Caco-2 (cell line): ENCODE measurements at regions not wholly inside any gene's neighbourhood (a gene's known extent, or its start where the extent isn't known, plus 50 kb on each side); places are given as distances from the start of the nearest gene placed in this dataset.
A peak's percentile ranks its signal among the peaks of the same experiment; 100 is the strongest.

ENCODE experiments used
- BruUV-seq: library from RNA; stranded (reverse); fragments of 400-500 nt; replicated peaks from 2 replicates; lab custom pipeline; 2021; lab: Mats Ljungman, UMichigan
- CTCF ChIA-PET: fragments of 300-600 bp; sonication (Branson Sonifier 250); formaldehyde crosslinking; loops from one replicate; lab custom pipeline; 2022; ENCODE audit warnings: antibody characterized with exemption; lab: Charles Lee
- POLR2A ChIA-PET: fragments of 300-600 bp; sonication (Branson Sonifier 250); formaldehyde crosslinking; loops from one replicate; lab custom pipeline; 2022; ENCODE audit warnings: antibody characterized with exemption; lab: Charles Lee
- DNase-seq, 2 experiments: peaks; one replicate each; pipeline versions ENCODE4 v3.0.0 to v3.0.0-alpha.2; 2020 to 2022
- H3K27me3 ChIP-seq: replicated peaks from 2 replicates; pipeline ENCODE4 v1.6.0; 2011; ENCODE audit warnings: low read length; ENCODE audit not compliant: control insufficient read depth, insufficient read depth
- H3K36me3 ChIP-seq: 2 replicates; pipeline ENCODE4 v1.5.1; 2011; ENCODE audit warnings: low read length; ENCODE audit not compliant: control insufficient read depth, insufficient read depth
- H3K4me1 ChIP-seq: fragments of 250-450 bp; sonication (Bioruptor Pico); 2 replicates; pipeline ENCODE4 v1.5.1; 2020; ENCODE audit warnings: mild to moderate bottlenecking
- H3K4me3 ChIP-seq: 2 replicates; pipeline ENCODE4 v1.5.1; 2011; ENCODE audit warnings: low read depth, mild to moderate bottlenecking, control low read depth, low read length
- H3K9me3 ChIP-seq: fragments of 250-450 bp; sonication (Bioruptor Pico); 2 replicates; pipeline ENCODE4 v1.5.1; 2020; ENCODE audit warnings: mild to moderate bottlenecking, moderate library complexity
- H3K27ac Mint-ChIP-seq: one replicate; pipeline ENCODE4 v1.8.0; 2022; ENCODE audit warnings: mixed read lengths; ENCODE audit not compliant: unreplicated experiment
- H3K27me3 Mint-ChIP-seq: one replicate; pipeline ENCODE4 v1.8.0; 2022; ENCODE audit warnings: mixed read lengths; ENCODE audit not compliant: insufficient read depth, unreplicated experiment
- H3K36me3 Mint-ChIP-seq: one replicate; pipeline ENCODE4 v1.8.0; 2022; ENCODE audit warnings: mild to moderate bottlenecking, mixed read lengths; ENCODE audit not compliant: insufficient read depth, unreplicated experiment
- H3K4me1 Mint-ChIP-seq: one replicate; pipeline ENCODE4 v1.8.0; 2022; ENCODE audit warnings: low read depth, mixed read lengths; ENCODE audit not compliant: unreplicated experiment
- H3K4me3 Mint-ChIP-seq: one replicate; pipeline ENCODE4 v1.8.0; 2022; ENCODE audit warnings: mild to moderate bottlenecking, moderate library complexity, mixed read lengths; ENCODE audit not compliant: unreplicated experiment
- H3K9me3 Mint-ChIP-seq: one replicate; pipeline ENCODE4 v1.8.0; 2022; ENCODE audit warnings: mixed read lengths; ENCODE audit not compliant: unreplicated experiment
- CTCF ChIP-seq, 2 experiments: fragments of 200-600 bp in 1 of 2; IDR thresholded peaks; 1 replicate in 1 of 2; 2 replicates in 1 of 2; pipeline versions ENCODE4 v1.5.1 to v1.8.0; 2011 to 2022; ENCODE audit warnings: antibody characterized with exemption in 1 of 2, control low read depth in 1 of 2, inconsistent platforms in 1 of 2, low read depth in 1 of 2, low read length in 1 of 2, mild to moderate bottlenecking in 1 of 2, moderate library complexity in 1 of 2; ENCODE audit not compliant: insufficient read depth in 1 of 2, severe bottlenecking in 1 of 2, unreplicated experiment in 1 of 2
- intact Hi-C: fragments of 100-400 bp; cut with micrococcal nuclease; formaldehyde crosslinking; loops from one replicate; pipeline ENCODE4 v1.10.0; 2022; ENCODE audit not compliant: unreplicated experiment

GRCh38 chr3:189457201-189457607, 174.0 kb upstream of the TP63 start:
- CTCF ChIA-PET = no interaction called here
- H3K27ac Mint-ChIP-seq = no peak overlapping the region
- POLR2A ChIA-PET = no interaction called here
- no peak for TF ChIP-seq CTCF (IDR thresholded peaks at IDR 0.05; ENCODE audit: insufficient read depth in 1 of 2, low read depth in 1 of 2, low read length in 1 of 2, severe bottlenecking in 1 of 2, unreplicated experiment in 1 of 2)
- Histone ChIP-seq H3K4me1 (no peaks in the 10 kb centered on the region), H3K36me3 (no peaks in the 10 kb centered on the region), H3K27me3 (no peaks in the 10 kb centered on the region), H3K9me3 (no peaks in the 10 kb centered on the region), H3K4me3 (no peak overlapping the region)
- no peaks in the 10 kb centered on the region for H3K4me1 Mint-ChIP-seq
- intact Hi-C loops = loop anchor here (10.0 kb wide), 1 partner anchor 182 kb away; no protein-coding TSS in a partner anchor
- H3K4me3 Mint-ChIP-seq = no peak overlapping the region
- H3K36me3 Mint-ChIP-seq = no peaks in the 10 kb centered on the region
- H3K9me3 Mint-ChIP-seq = no peaks in the 10 kb centered on the region
- BruUV-seq = no TSS peak
- H3K27me3 Mint-ChIP-seq = no peaks in the 10 kb centered on the region
- no peak for DNase-seq

- DNase-seq = no peak
- Mint-ChIP-seq H3K27ac (no peak overlapping the region), H3K27me3 (no peaks in the 10 kb centered on the region), H3K9me3 (no peaks in the 10 kb centered on the region), H3K36me3 (no peaks in the 10 kb centered on the region), H3K4me1 (no peaks in the 10 kb centered on the region), H3K4me3 (no peak overlapping the region)
- CTCF ChIA-PET = no interaction called here
- H3K4me1 ChIP-seq = no peaks in the 10 kb centered on the region
- no peak overlapping the region for H3K4me3 ChIP-seq
- BruUV-seq = no TSS peak
- POLR2A ChIA-PET = no interaction called here
- no peaks in the 10 kb centered on the region for H3K36me3 ChIP-seq
- intact Hi-C loops = loop anchor here (10.0 kb wide), 1 partner anchor 183 kb away; no protein-coding TSS in a partner anchor
- H3K9me3 ChIP-seq = no peaks in the 10 kb centered on the region
- no peaks in the 10 kb centered on the region for H3K27me3 ChIP-seq
- TF ChIP-seq CTCF (IDR thresholded peaks at IDR 0.05; ENCODE audit: insufficient read depth in 1 of 2, low read depth in 1 of 2, low read length in 1 of 2, severe bottlenecking in 1 of 2, unreplicated experiment in 1 of 2) = no peak
Observed at GRCh38 chr3:189457631-189458412, 173.4 kb upstream of the TP63 start.

GRCh38 chr3:189458528-189458927, 172.7 kb upstream of the TP63 start:
- H3K9me3 Mint-ChIP-seq = no peaks in the 10 kb centered on the region
- no peak overlapping the region for H3K4me3 Mint-ChIP-seq
- no peaks in the 10 kb centered on the region for H3K27me3 Mint-ChIP-seq
- no peaks in the 10 kb centered on the region for H3K27me3 ChIP-seq
- no peak overlapping the region for H3K27ac Mint-ChIP-seq
- H3K4me1 Mint-ChIP-seq = no peaks in the 10 kb centered on the region
- intact Hi-C loops = loop anchor here (10.0 kb wide), 1 partner anchor 184 kb away; no protein-coding TSS in a partner anchor
- no peaks in the 10 kb centered on the region for H3K36me3 ChIP-seq
- no peaks in the 10 kb centered on the region for H3K36me3 Mint-ChIP-seq
- H3K4me3 ChIP-seq = no peak overlapping the region
- TF ChIP-seq CTCF (IDR thresholded peaks at IDR 0.05; ENCODE audit: insufficient read depth in 1 of 2, low read depth in 1 of 2, low read length in 1 of 2, severe bottlenecking in 1 of 2, unreplicated experiment in 1 of 2) = no peak
- H3K9me3 ChIP-seq = no peaks in the 10 kb centered on the region
- ChIA-PET POLR2A (no interaction called here), CTCF (no interaction called here)
- no TSS peak for BruUV-seq
- no peaks in the 10 kb centered on the region for H3K4me1 ChIP-seq
- peak in 1 of 2 experiments; percentile 36 for DNase-seq
